Heart left ventricle (tissue), 16 donors: ENCODE measurements at regions not wholly inside any gene's neighbourhood (a gene's known extent, or its start where the extent isn't known, plus 50 kb on each side); places are given as distances from the start of the nearest gene placed in this dataset.
A peak's percentile ranks its signal among the peaks of the same experiment; 100 is the strongest.

Source experiments
- ATAC-seq, 4 donors: fragments of 200-7000 bp; cut with Tn5 transposase; one replicate each; pipeline ENCODE4 v1.9.1; 2020 to 2022; ENCODE audit warnings: moderate library complexity in 4 of 4, mild to moderate bottlenecking in 3 of 4, moderate number of reproducible peaks in 1 of 4
- DNase-seq, 5 donors: peaks; one replicate each; pipeline ENCODE4 v3.0.0-alpha.2; 2020
- H3K27ac ChIP-seq, 12 donors: fragments of 200-600 bp; sonication (generic) in 4 of 12; one replicate each; pipeline versions ENCODE4 v1.5.0 to v1.8.0; 2016 to 2022; ENCODE audit warnings: mild to moderate bottlenecking in 2 of 12
- H3K27me3 ChIP-seq, 9 donors: fragments of 200-600 bp; sonication (generic) in 2 of 9; one replicate each; pipeline versions ENCODE4 v1.5.1 to v1.8.0; 2016 to 2022; ENCODE audit warnings: mild to moderate bottlenecking in 3 of 9
- H3K36me3 ChIP-seq, 9 donors: fragments of 200-600 bp; sonication (generic) in 2 of 9; one replicate each; pipeline versions ENCODE4 v1.5.0 to v1.8.0; 2018 to 2022; ENCODE audit warnings: mild to moderate bottlenecking in 2 of 9
- H3K4me1 ChIP-seq, 12 donors: fragments of 200-600 bp; sonication (generic) in 4 of 12; one replicate each; pipeline versions ENCODE4 v1.5.0 to v1.8.0; 2016 to 2022; ENCODE audit warnings: mild to moderate bottlenecking in 3 of 12
- H3K4me3 ChIP-seq, 12 donors: fragments of 200-600 bp; sonication (generic) in 4 of 12; one replicate each; pipeline versions ENCODE4 v1.5.0 to v1.8.0; 2017 to 2022; ENCODE audit warnings: mild to moderate bottlenecking in 9 of 12, moderate library complexity in 4 of 12
- H3K9me3 ChIP-seq, 12 donors: fragments of 200-600 bp; sonication (generic) in 4 of 12; one replicate each; pipeline versions ENCODE4 v1.5.0 to v1.8.0; 2016 to 2022; ENCODE audit warnings: mild to moderate bottlenecking in 1 of 12
- CTCF ChIP-seq, 12 donors: fragments of 200-600 bp; sonication (generic) in 4 of 12; IDR thresholded peaks; one replicate each; pipeline versions ENCODE4 v1.5.0 to v1.8.0; 2018 to 2022; ENCODE audit warnings: antibody characterized with exemption in 12 of 12, mild to moderate bottlenecking in 5 of 12
- POLR2A ChIP-seq, 2 donors: fragments of 450-650 bp; IDR thresholded peaks; one replicate each; pipeline ENCODE4 v1.6.1; 2017; ENCODE audit warnings: antibody characterized with exemption in 2 of 2, mild to moderate bottlenecking in 2 of 2, moderate library complexity in 2 of 2
- WGBS, 4 donors: extraction: QIAGEN DNeasy Blood & Tissue Kit in 2 of 4; methylation state at CpG; one replicate each; pipeline versions ENCODE4 v1.1.5 to v1.1.7; 2013 to 2018; 5-methylcytosine and 5-hydroxymethylcytosine counted together
- intact Hi-C, 10 donors: fragments of 100-400 bp; cut with DNase I; formaldehyde crosslinking; loops; one replicate each; pipeline versions ENCODE4 v1.11.1 to v1.14.2; 2022
- donor health status: ischemic (EF 13 %, LVEDD 7.1; RV severe dilation, severe dysfunction).
- donor health status: healthy with polysubstance abuse.
- donor health status: DM: no; HTN: yes; CAD: no.
- donor health status: DM: no; HTN: no; CAD: no.
- donor health status: ischemic (EF 25% LVEDD 6.9; RV normal size, moderate dysfunction).
- donor health status: ischemic (EF 25% LVEDD 5.7; RV mildly dilated, moderate dysfunction).
- donor health status: healthy.
- donor health status: DM: yes; HTN: yes; CAD: no.
- donor health status: ischemic (EF 35%, LVEDD 5.7; RV mildly dilated, moderate dysfunction).
- donor health status: nonischemic (EF 11% LVEDD 7.7; RV severe dilation, severe dysfunction).
- donor health status: DM: yes; HTN: yes; CAD: no.
- donor health status: PGD.
- donor health status: ischemic (EF 29% LVEDD 5.4; RV normal size, mild dysfunction).
- donor health status: nonischemic (EF 23%, LVEDD 6.1; RV moderate dilation, normal function).

- H3K36me3 ChIP-seq, result no peaks in the 10 kb centered on the region
- TF ChIP-seq POLR2A (IDR thresholded peaks at IDR 0.05) (no peak), CTCF (IDR thresholded peaks at IDR 0.05) (no peak)
- ATAC-seq (no peak), DNase-seq (no peak)
- H3K4me3 ChIP-seq, result no peak overlapping the region
- H3K27me3 ChIP-seq, result no peaks in the 10 kb centered on the region
- no peaks in the 10 kb centered on the region for H3K9me3 ChIP-seq
- intact Hi-C loops, result loop anchor here in 1 of 10 donors (10.0 kb wide), 1 partner anchor 297 kb away; no protein-coding TSS in a partner anchor
- H3K27ac ChIP-seq, result no peak overlapping the region
- H3K4me1 ChIP-seq, result peaks cover 0 to 17% (median 11%) of the 10 kb centered on the region in 12 donors
These were observed 468.1 kb upstream of the AKR1E2 start for GRCh38 chr10:4357911-4358310.

- Histone ChIP-seq H3K36me3 (no peaks in the 10 kb centered on the region), H3K4me1 (peaks cover 0 to 24% (median 19%) of the 10 kb centered on the region in 12 donors), H3K27me3 (no peaks in the 10 kb centered on the region), H3K9me3 (no peaks in the 10 kb centered on the region), H3K27ac (peak overlapping the region in 1 of 12 donors; percentile 3), H3K4me3 (no peak overlapping the region)
- 64 to 94% (median 80%) methylated on average over 1 of the region's 1 CpG for WGBS, 4 donors
- no peak for DNase-seq
- no peak for TF ChIP-seq POLR2A (IDR thresholded peaks at IDR 0.05)
- no peak for TF ChIP-seq CTCF (IDR thresholded peaks at IDR 0.05)
- intact Hi-C loops, result loop anchor here in 1 of 10 donors (10.0 kb wide), 1 partner anchor 299 kb away; no protein-coding TSS in a partner anchor
- ATAC-seq, result no peak
These were observed 470.7 kb upstream of the AKR1E2 start for GRCh38 chr10:4355350-4355749.

GRCh38 chr10:4354382-4354812 is 471.6 kb upstream of the AKR1E2 start:
- intact Hi-C loops, result loop anchor here in 1 of 10 donors (10.0 kb wide), 1 partner anchor 300 kb away; no protein-coding TSS in a partner anchor
- ATAC-seq (no peak), DNase-seq (no peak)
- Histone ChIP-seq H3K9me3 (no peaks in the 10 kb centered on the region), H3K27ac (peak overlapping the region in 2 of 12 donors; percentile 21 to 50), H3K4me3 (no peak overlapping the region), H3K27me3 (no peaks in the 10 kb centered on the region), H3K36me3 (no peaks in the 10 kb centered on the region), H3K4me1 (peaks cover 0 to 24% (median 19%) of the 10 kb centered on the region in 12 donors)
- WGBS, 4 donors, result 89 to 91% (median 90%) methylated on average over 7 of the region's 7 CpGs
- TF ChIP-seq CTCF (IDR thresholded peaks at IDR 0.05), result no peak
- TF ChIP-seq POLR2A (IDR thresholded peaks at IDR 0.05), result no peak

- Histone ChIP-seq H3K9me3 (no peaks in the 10 kb centered on the region), H3K27me3 (no peaks in the 10 kb centered on the region), H3K27ac (peak overlapping the region in 4 of 12 donors; percentile 16 to 50 (median 33)), H3K4me1 (peaks cover 0 to 24% (median 19%) of the 10 kb centered on the region in 12 donors), H3K4me3 (no peak overlapping the region), H3K36me3 (no peaks in the 10 kb centered on the region)
- intact Hi-C loops, result loop anchor here in 1 of 10 donors (10.0 kb wide), 1 partner anchor 301 kb away; no protein-coding TSS in a partner anchor
- WGBS, 4 donors, result 4 to 18% (median 11%) methylated on average over 1 of the region's 1 CpG
- ATAC-seq (no peak), DNase-seq (no peak)
- TF ChIP-seq POLR2A (IDR thresholded peaks at IDR 0.05) (no peak), CTCF (IDR thresholded peaks at IDR 0.05) (no peak)
These were observed 472.0 kb upstream of the AKR1E2 start for GRCh38 chr10:4353964-4354363.
